Endothelial cell of umbilical vein (primary cell): ENCODE measurements at regions not wholly inside any gene's neighbourhood (a gene's known extent, or its start where the extent isn't known, plus 50 kb on each side); places are given as distances from the start of the nearest gene placed in this dataset.

Experiments
- BruUV-seq: library from RNA; stranded (reverse); fragments of 400-500 nt; replicated peaks from 2 replicates; lab custom pipeline; 2021; lab: Mats Ljungman, UMichigan
- CTCF ChIA-PET: fragments of 300-600, 350-600 bp; sonication (Branson Sonifier 250); formaldehyde crosslinking; loops from one replicate; lab custom pipeline; 2021; ENCODE audit warnings: antibody characterized with exemption, inconsistent platforms; lab: Charles Lee
- POLR2A ChIA-PET: fragments of 300-600, 350-600 bp; sonication (Branson Sonifier 250); formaldehyde crosslinking; loops from one replicate; lab custom pipeline; 2021; ENCODE audit warnings: antibody characterized with exemption, inconsistent platforms; lab: Charles Lee
- DNase-seq: peaks from one replicate; pipeline ENCODE4 v3.0.0-alpha.2; 2011; ENCODE audit warnings: low read depth, low spot score
- FAIRE-seq: peaks from 2 replicates; lab custom pipeline; 2011; peaks lifted over from hg19 to GRCh38; lab: Jason Lieb, UNC
- H2AFZ ChIP-seq: 2 replicates; pipeline ENCODE4 v1.6.0; 2012; ENCODE audit warnings: low read depth, low read length, control low read depth, inconsistent platforms
- H3K27ac ChIP-seq: 2 replicates; pipeline ENCODE4 v1.5.1; 2011; ENCODE audit warnings: low read depth, mild to moderate bottlenecking, control low read depth, low read length, moderate library complexity; ENCODE audit not compliant: insufficient read depth
- H3K27me3 ChIP-seq, 2 experiments: 2 replicates each; pipeline versions ENCODE4 v1.6.0 to v1.6.1; 2011; ENCODE audit warnings: low read length in 2 of 2, mixed read lengths in 1 of 2; ENCODE audit not compliant: control insufficient read depth in 2 of 2, insufficient read depth in 2 of 2
- H3K36me3 ChIP-seq, 2 experiments: 2 replicates in 1 of 2; 3 replicates in 1 of 2; pipeline ENCODE4 v1.5.1; 2011; ENCODE audit warnings: low read length in 2 of 2, mild to moderate bottlenecking in 1 of 2, moderate library complexity in 1 of 2; ENCODE audit not compliant: control insufficient read depth in 2 of 2, insufficient read depth in 2 of 2; ENCODE audit errors: extremely low read depth in 1 of 2
- H3K4me1 ChIP-seq: 3 replicates; pipeline ENCODE4 v1.5.1; 2011; ENCODE audit warnings: mild to moderate bottlenecking, low read length; ENCODE audit not compliant: control insufficient read depth, insufficient read depth; ENCODE audit errors: extremely low read depth
- H3K4me2 ChIP-seq: 2 replicates; pipeline ENCODE4 v1.6.1; 2011; ENCODE audit warnings: low read length, control low read depth, mixed read lengths; ENCODE audit not compliant: insufficient read depth
- H3K4me3 ChIP-seq, 3 experiments: fragments of 200-600 bp in 1 of 3; sonication (generic), shearing (Covaris generic) in 1 of 3; replicated peaks in 1 of 3; 2 replicates each; pipeline ENCODE4 v1.5.1; 2011 to 2016; ENCODE audit warnings: control low read depth in 3 of 3, low read length in 3 of 3, mild to moderate bottlenecking in 2 of 3, inconsistent platforms in 1 of 3, low read depth in 1 of 3, moderate library complexity in 1 of 3; ENCODE audit not compliant: insufficient read depth in 1 of 3
- H3K79me2 ChIP-seq: 2 replicates; pipeline ENCODE4 v1.6.0; 2012; ENCODE audit warnings: low read length, inconsistent platforms; ENCODE audit not compliant: control insufficient read depth, insufficient read depth
- H3K9ac ChIP-seq: replicated peaks from 2 replicates; pipeline ENCODE3; 2011; ENCODE audit warnings: low read length, control low read depth; ENCODE audit not compliant: insufficient read depth; ENCODE audit errors: extremely low read depth
- H3K9me1 ChIP-seq: replicated peaks from 3 replicates; pipeline ENCODE4 v1.6.0; 2011; ENCODE audit warnings: mild to moderate bottlenecking, low read length; ENCODE audit not compliant: control insufficient read depth, insufficient read depth; ENCODE audit errors: extremely low read depth
- H3K9me3 ChIP-seq: replicated peaks from 2 replicates; pipeline ENCODE4 v1.5.1; 2012; ENCODE audit warnings: low read length, inconsistent platforms; ENCODE audit not compliant: control insufficient read depth, insufficient read depth
- H4K20me1 ChIP-seq: replicated peaks from 2 replicates; pipeline ENCODE3; 2011; ENCODE audit warnings: mild to moderate bottlenecking, low read length; ENCODE audit not compliant: control insufficient read depth, insufficient read depth; ENCODE audit errors: extremely low read depth
- EZH2 ChIP-seq: IDR thresholded peaks from 2 replicates; pipeline ENCODE4 v1.6.1; 2012; ENCODE audit warnings: borderline replicate concordance, low read depth, mild to moderate bottlenecking, moderate library complexity, low read length, inconsistent platforms; ENCODE audit not compliant: severe bottlenecking
- FOS ChIP-seq: IDR thresholded peaks from 2 replicates; pipeline ENCODE4 v1.6.1; 2011; ENCODE audit warnings: mild to moderate bottlenecking, low read length, moderate library complexity, borderline replicate concordance; ENCODE audit not compliant: insufficient read depth
- GATA2 ChIP-seq: IDR thresholded peaks from 2 replicates; pipeline ENCODE4 v1.7.0; 2011; ENCODE audit warnings: low read depth, mild to moderate bottlenecking, moderate library complexity, mixed read lengths, low read length; ENCODE audit not compliant: insufficient read length, insufficient read depth
- JUN ChIP-seq: IDR thresholded peaks from 2 replicates; pipeline ENCODE4 v1.6.1; 2011; ENCODE audit warnings: borderline replicate concordance, low read depth; ENCODE audit not compliant: insufficient read length, insufficient read depth
- MYC ChIP-seq: IDR thresholded peaks from one replicate; pipeline ENCODE4 v1.6.1; 2011; ENCODE audit warnings: mild to moderate bottlenecking, low read depth, low read length
- POLR2A ChIP-seq: IDR thresholded peaks from 2 replicates; pipeline ENCODE4 v1.6.1; 2012; ENCODE audit warnings: low read depth, mild to moderate bottlenecking, control low read depth, low read length
- dilution Hi-C: fragments of 300-500 bp; cut with MboI; formaldehyde crosslinking; loops from one replicate; pipeline ENCODE4 v1.15.0; 2019; ENCODE audit warnings: low sequenced_read_pairs; ENCODE audit not compliant: extremely low pct_ligation_motif_present
- intact Hi-C: fragments of 100-400 bp; cut with micrococcal nuclease; formaldehyde crosslinking; loops from one replicate; pipeline ENCODE4 v1.10.0; 2022
- TF ChIP-seq, protein P1 (sequence below): IDR thresholded peaks from 2 replicates; pipeline ENCODE4 v1.6.1; 2011; ENCODE audit not compliant: insufficient read depth, insufficient read length
- TF ChIP-seq, protein P2 (sequence below), 2 donors: IDR thresholded peaks; 1 replicate in 1 of 2; 2 replicates in 1 of 2; pipeline ENCODE4 v1.5.1; 2011; ENCODE audit warnings: low read length in 2 of 2, mild to moderate bottlenecking in 2 of 2, moderate library complexity in 2 of 2, control low read depth in 1 of 2, inconsistent platforms in 1 of 2, low read depth in 1 of 2; ENCODE audit not compliant: insufficient read depth in 1 of 2; ENCODE audit errors: extremely low read depth in 1 of 2

DNA sequence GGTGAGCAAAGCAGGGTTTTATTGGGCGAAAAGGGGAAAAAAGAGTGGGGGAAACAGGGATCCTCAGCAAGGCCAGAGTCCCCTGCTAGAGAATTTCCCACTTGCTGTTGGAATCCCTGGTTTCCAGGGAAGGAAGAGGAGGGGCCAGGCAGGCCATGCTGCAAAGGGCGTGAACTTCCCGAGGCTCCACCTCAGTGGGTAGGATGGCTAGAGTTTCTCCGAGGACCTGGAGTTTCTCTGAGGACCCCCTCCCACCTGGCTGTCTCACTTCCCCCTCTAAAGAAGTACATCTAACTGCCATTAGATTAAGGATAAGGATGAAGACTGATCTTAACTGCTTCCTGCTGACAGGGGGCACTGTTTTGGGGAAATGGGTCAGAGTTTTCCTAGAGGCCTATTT, 1239.3 kb upstream of the GJE1 start:
- Histone ChIP-seq H3K4me2 (no peak overlapping the region), H3K79me2 (no peaks in the 10 kb centered on the region)
- no peak for FAIRE-seq

GRCh38 chr6:140879946-140880345, 1252.8 kb upstream of the GJE1 start:
- H4K20me1 ChIP-seq: no peaks in the 10 kb centered on the region
- no peak for FAIRE-seq
- H3K4me1 ChIP-seq: no peaks in the 10 kb centered on the region
- no peak for DNase-seq
- H3K9me1 ChIP-seq: no peaks in the 10 kb centered on the region
- peak overlapping the region; percentile 51 for H2AFZ ChIP-seq
- H3K4me2 ChIP-seq: no peak overlapping the region
- H3K27ac ChIP-seq: no peak overlapping the region
- dilution Hi-C loops (no loop called here), intact Hi-C loops (no loop called here)
- H3K9ac ChIP-seq: no peak overlapping the region
- H3K4me3 ChIP-seq: no peak overlapping the region
- H3K79me2 ChIP-seq: no peaks in the 10 kb centered on the region
- ChIA-PET CTCF (no interaction called here), POLR2A (no interaction called here)
- TF ChIP-seq, protein P1, sequence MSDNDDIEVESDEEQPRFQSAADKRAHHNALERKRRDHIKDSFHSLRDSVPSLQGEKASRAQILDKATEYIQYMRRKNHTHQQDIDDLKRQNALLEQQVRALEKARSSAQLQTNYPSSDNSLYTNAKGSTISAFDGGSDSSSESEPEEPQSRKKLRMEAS: no peak
- TF ChIP-seq JUN (no peak), EZH2 (no peak), MYC (no peak), POLR2A (no peak)
- TF ChIP-seq, protein P2, sequence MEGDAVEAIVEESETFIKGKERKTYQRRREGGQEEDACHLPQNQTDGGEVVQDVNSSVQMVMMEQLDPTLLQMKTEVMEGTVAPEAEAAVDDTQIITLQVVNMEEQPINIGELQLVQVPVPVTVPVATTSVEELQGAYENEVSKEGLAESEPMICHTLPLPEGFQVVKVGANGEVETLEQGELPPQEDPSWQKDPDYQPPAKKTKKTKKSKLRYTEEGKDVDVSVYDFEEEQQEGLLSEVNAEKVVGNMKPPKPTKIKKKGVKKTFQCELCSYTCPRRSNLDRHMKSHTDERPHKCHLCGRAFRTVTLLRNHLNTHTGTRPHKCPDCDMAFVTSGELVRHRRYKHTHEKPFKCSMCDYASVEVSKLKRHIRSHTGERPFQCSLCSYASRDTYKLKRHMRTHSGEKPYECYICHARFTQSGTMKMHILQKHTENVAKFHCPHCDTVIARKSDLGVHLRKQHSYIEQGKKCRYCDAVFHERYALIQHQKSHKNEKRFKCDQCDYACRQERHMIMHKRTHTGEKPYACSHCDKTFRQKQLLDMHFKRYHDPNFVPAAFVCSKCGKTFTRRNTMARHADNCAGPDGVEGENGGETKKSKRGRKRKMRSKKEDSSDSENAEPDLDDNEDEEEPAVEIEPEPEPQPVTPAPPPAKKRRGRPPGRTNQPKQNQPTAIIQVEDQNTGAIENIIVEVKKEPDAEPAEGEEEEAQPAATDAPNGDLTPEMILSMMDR (IDR thresholded peaks at IDR 0.05; ENCODE audit: extremely low read depth in 1 of 2, insufficient read depth in 1 of 2, low read depth in 1 of 2, low read length in 2 of 2): no peak
- H3K36me3 ChIP-seq: no peaks in the 10 kb centered on the region
- no peaks in the 10 kb centered on the region for H3K27me3 ChIP-seq
- no TSS peak for BruUV-seq
- H3K9me3 ChIP-seq: no peaks in the 10 kb centered on the region

More for the DNA sequence above, 1239.3 kb upstream of the GJE1 start:
- CTCF ChIA-PET: no interaction called here
- H3K4me3 ChIP-seq: no peak overlapping the region
- no peaks in the 10 kb centered on the region for H3K9me1 ChIP-seq
- TF ChIP-seq JUN: no peak
- no peak for TF ChIP-seq FOS
- TF ChIP-seq GATA2: no peak
- no peak for TF ChIP-seq POLR2A
- intact Hi-C loops (no loop called here), dilution Hi-C loops (no loop called here)
- POLR2A ChIA-PET: no interaction called here
- no peaks in the 10 kb centered on the region for H3K27me3 ChIP-seq
- H2AFZ ChIP-seq: no peak overlapping the region
- BruUV-seq: no TSS peak
- no peak for DNase-seq
- H3K27ac ChIP-seq: no peak overlapping the region
- no peaks in the 10 kb centered on the region for H3K9me3 ChIP-seq
- H3K36me3 ChIP-seq: no peaks in the 10 kb centered on the region
- H3K9ac ChIP-seq: no peak overlapping the region
- H3K4me1 ChIP-seq: no peaks in the 10 kb centered on the region
- no peaks in the 10 kb centered on the region for H4K20me1 ChIP-seq
